ENCODE measurements at regions not wholly inside any gene's neighbourhood (a gene's known extent, or its start where the extent isn't known, plus 50 kb on each side); places are given as distances from the start of the nearest gene placed in this dataset.

- TF ChIP-seq POLR2A (IDR thresholded peaks at IDR 0.05) (no peak), CTCF (IDR thresholded peaks at IDR 0.05) (no peak)
These were observed 282.2 kb downstream of the CYP26B1 start for GRCh38 chr2:71865391-71865965.
